HG03103 (cell line): ENCODE measurements at regions not wholly inside any gene's neighbourhood (a gene's known extent, or its start where the extent isn't known, plus 50 kb on each side); places are given as distances from the start of the nearest gene placed in this dataset.

Source experiments
- ATAC-seq: cut with Tn5 transposase; IDR thresholded peaks from one replicate; pipeline ENCODE4 v1.9.1; 2021; ENCODE audit warnings: low read depth; ENCODE audit not compliant: unreplicated experiment

- no peak for ATAC-seq
Observed at GRCh38 chr5:171644536-171644935, 141.1 kb upstream of the SMIM23 start.

- no peak for ATAC-seq
Observed at GRCh38 chr5:171646102-171647042, 139.2 kb upstream of the SMIM23 start.

- no peak for ATAC-seq
Observed at GRCh38 chr5:171647043-171647903, 138.3 kb upstream of the SMIM23 start.

- ATAC-seq = no peak
Observed at GRCh38 chr5:171647904-171648260, 137.7 kb upstream of the SMIM23 start.

- ATAC-seq = no peak
Observed at GRCh38 chr5:171648279-171649074, 137.1 kb upstream of the SMIM23 start.

GRCh38 chr5:171649075-171649401 lies 136.6 kb upstream of the SMIM23 start:
- ATAC-seq = no peak

GRCh38 chr5:171650597-171650996 lies 135.0 kb upstream of the SMIM23 start:
- no peak for ATAC-seq

- no peak for ATAC-seq
Observed at GRCh38 chr5:171651102-171651501, 134.5 kb upstream of the SMIM23 start.

- no peak for ATAC-seq
Observed at GRCh38 chr5:171654881-171655280, 130.7 kb upstream of the SMIM23 start.

GRCh38 chr5:171657473-171657872 lies 128.1 kb upstream of the SMIM23 start:
- ATAC-seq = no peak

- no peak for ATAC-seq
Observed at GRCh38 chr5:171659896-171660295, 125.7 kb upstream of the SMIM23 start.

- no peak for ATAC-seq
Observed at GRCh38 chr5:171660434-171660833, 125.2 kb upstream of the SMIM23 start.

- no peak for ATAC-seq
Observed at GRCh38 chr5:171661143-171661542, 124.5 kb upstream of the SMIM23 start.

- no peak for ATAC-seq
Observed at GRCh38 chr5:171663311-171664085, 122.1 kb upstream of the SMIM23 start.

GRCh38 chr5:171664489-171664888 lies 121.1 kb upstream of the SMIM23 start:
- no peak for ATAC-seq

- ATAC-seq = no peak
Observed at GRCh38 chr5:171666815-171667214, 118.8 kb upstream of the SMIM23 start.

- ATAC-seq = no peak
Observed at GRCh38 chr5:171667341-171668096, 118.1 kb upstream of the SMIM23 start.

GRCh38 chr5:171668097-171668412 lies 117.6 kb upstream of the SMIM23 start:
- ATAC-seq = no peak

- no peak for ATAC-seq
Observed at GRCh38 chr5:171669571-171669970, 116.0 kb upstream of the SMIM23 start.

GRCh38 chr5:171672556-171672955 lies 113.1 kb upstream of the SMIM23 start:
- no peak for ATAC-seq
